Esophagus squamous epithelium (tissue), 4 donors: ENCODE measurements at regions not wholly inside any gene's neighbourhood (a gene's known extent, or its start where the extent isn't known, plus 50 kb on each side); places are given as distances from the start of the nearest gene placed in this dataset.

ENCODE experiments used
- CTCF ChIP-seq, 6 experiments: fragments of 450-650 bp in 4 of 6; fragments of 200-600 bp in 2 of 6; sonication (generic) in 2 of 6; IDR thresholded peaks; one replicate each; pipeline ENCODE4 v1.5.1; 2016 to 2019; ENCODE audit warnings: antibody characterized with exemption in 6 of 6, mild to moderate bottlenecking in 4 of 6, moderate library complexity in 4 of 6
- POLR2A ChIP-seq, 4 donors: fragments of 450-650 bp; IDR thresholded peaks; one replicate each; pipeline ENCODE4 v1.6.1; 2017; ENCODE audit warnings: antibody characterized with exemption in 4 of 4, mild to moderate bottlenecking in 4 of 4, moderate library complexity in 3 of 4

GRCh38 chr5:91252916-91253315, 130.2 kb downstream of the ARRDC3 start:
- no peak for TF ChIP-seq CTCF (IDR thresholded peaks at IDR 0.05)
- no peak for TF ChIP-seq POLR2A (IDR thresholded peaks at IDR 0.05)
